GM23248 (cell line): ENCODE measurements at regions not wholly inside any gene's neighbourhood (a gene's known extent, or its start where the extent isn't known, plus 50 kb on each side); places are given as distances from the start of the nearest gene placed in this dataset.

ENCODE experiments used
- DNase-seq: peaks from one replicate; pipeline ENCODE4 v3.0.0-alpha.2; 2015
- H2AFZ ChIP-seq: fragments of 200-600 bp; sonication (generic); 2 replicates; pipeline ENCODE4 v1.6.1; 2016; ENCODE audit warnings: antibody characterized with exemption
- H3F3A ChIP-seq: fragments of 200-600 bp; sonication (generic); 2 replicates; pipeline ENCODE4 v1.6.1; 2016; ENCODE audit warnings: mild to moderate bottlenecking, antibody characterized with exemption, mixed run types; ENCODE audit not compliant: insufficient read depth
- H3K27ac ChIP-seq: fragments of 200-600 bp; sonication (generic); 2 replicates; pipeline ENCODE4 v1.5.1; 2016; ENCODE audit warnings: mild to moderate bottlenecking
- H3K27me3 ChIP-seq: fragments of 200-600 bp; sonication (generic); replicated peaks from 2 replicates; pipeline ENCODE4 v1.6.1; 2016; ENCODE audit warnings: mild to moderate bottlenecking; ENCODE audit not compliant: insufficient read depth
- H3K36me3 ChIP-seq: fragments of 200-600 bp; sonication (generic); 2 replicates; pipeline ENCODE4 v1.6.1; 2016; ENCODE audit warnings: low read depth, mild to moderate bottlenecking
- H3K4me1 ChIP-seq: fragments of 200-600 bp; sonication (generic); 2 replicates; pipeline ENCODE4 v1.6.1; 2016; ENCODE audit warnings: mild to moderate bottlenecking; ENCODE audit not compliant: insufficient read depth
- H3K4me2 ChIP-seq: fragments of 200-600 bp; sonication (generic); one replicate; pipeline ENCODE4 v1.6.1; 2016; ENCODE audit warnings: mild to moderate bottlenecking; ENCODE audit not compliant: unreplicated experiment
- H3K4me3 ChIP-seq: fragments of 200-600 bp; sonication (generic); 2 replicates; pipeline ENCODE4 v1.5.1; 2016; ENCODE audit warnings: mild to moderate bottlenecking
- H3K79me2 ChIP-seq: fragments of 200-600 bp; sonication (generic); 2 replicates; pipeline ENCODE4 v1.6.1; 2016; ENCODE audit warnings: mild to moderate bottlenecking; ENCODE audit not compliant: insufficient read depth
- H3K9ac ChIP-seq: fragments of 200-600 bp; sonication (generic); 2 replicates; pipeline ENCODE4 v1.6.1; 2016; ENCODE audit warnings: mild to moderate bottlenecking
- H3K9me2 ChIP-seq: fragments of 200-600 bp; sonication (generic); 2 replicates; pipeline ENCODE4 v1.6.1; 2016; ENCODE audit warnings: mixed run types, mild to moderate bottlenecking, moderate library complexity; ENCODE audit not compliant: insufficient read depth
- H3K9me3 ChIP-seq: fragments of 200-600 bp; sonication (generic); one replicate; pipeline ENCODE4 v1.6.1; 2017; ENCODE audit warnings: low read depth
- H4K20me1 ChIP-seq: fragments of 200-600 bp; sonication (generic); 2 replicates; pipeline ENCODE4 v1.6.0; 2016; ENCODE audit not compliant: insufficient read depth
- EZH2 ChIP-seq: fragments of 200-600 bp; sonication (generic); IDR thresholded peaks from 2 replicates; pipeline ENCODE4 v1.6.1; 2018; ENCODE audit warnings: antibody characterized with exemption, mild to moderate bottlenecking; ENCODE audit not compliant: insufficient read depth, poor library complexity, severe bottlenecking
- EZH2phosphoT487 ChIP-seq: fragments of 200-600 bp; sonication (generic); IDR thresholded peaks from 2 replicates; pipeline ENCODE4 v1.6.1; 2018; ENCODE audit warnings: antibody characterized with exemption, moderate library complexity, mild to moderate bottlenecking, low read depth; ENCODE audit not compliant: insufficient read depth
- WGBS, 2 experiments: methylation state at CpG; one replicate each; pipeline ENCODE4 v1.1.6; 2015 to 2017; ENCODE audit warnings: low lambda C conversion rate in 2 of 2, low coverage in 1 of 2; ENCODE audit errors: missing lambda C conversion rate in 2 of 2; 5-methylcytosine and 5-hydroxymethylcytosine counted together
- in situ Hi-C: fragments of 300-500 bp; cut with MboI; formaldehyde crosslinking; loops from 2 replicates; pipeline ENCODE4 v1.15.0; 2020

- no peaks in the 10 kb centered on the region for H3K36me3 ChIP-seq
- no peaks in the 10 kb centered on the region for H4K20me1 ChIP-seq
- no peaks in the 10 kb centered on the region for H3K9me2 ChIP-seq
- no peaks in the 10 kb centered on the region for H3K79me2 ChIP-seq
- in situ Hi-C loops = no loop called here
- no peak for TF ChIP-seq EZH2
- no peak for TF ChIP-seq EZH2phosphoT487
- 81 to 82% methylated on average over 3 of the region's 3 CpGs for WGBS, 2 experiments
- no peak overlapping the region for H3K4me3 ChIP-seq
- H3K27ac ChIP-seq = no peak overlapping the region
- DNase-seq = no peak
- H3K27me3 ChIP-seq = peaks cover 5% of the 10 kb centered on the region
- H3K9me3 ChIP-seq = no peaks in the 10 kb centered on the region
- no peak overlapping the region for H2AFZ ChIP-seq
- no peak overlapping the region for H3K9ac ChIP-seq
- no peak overlapping the region for H3K4me2 ChIP-seq
- no peaks in the 10 kb centered on the region for H3F3A ChIP-seq
- H3K4me1 ChIP-seq = no peaks in the 10 kb centered on the region
Observed at GRCh38 chr6:106789428-106790148, 160.2 kb downstream of the QRSL1 start.

- Histone ChIP-seq H3K27ac (no peak overlapping the region), H3K4me1 (no peaks in the 10 kb centered on the region), H3K27me3 (peaks cover 5% of the 10 kb centered on the region), H2AFZ (no peak overlapping the region), H3F3A (no peaks in the 10 kb centered on the region), H3K4me2 (no peak overlapping the region), H3K9me3 (no peaks in the 10 kb centered on the region), H3K4me3 (no peak overlapping the region), H3K79me2 (no peaks in the 10 kb centered on the region), H4K20me1 (no peaks in the 10 kb centered on the region), H3K9ac (no peak overlapping the region), H3K9me2 (no peaks in the 10 kb centered on the region), H3K36me3 (no peaks in the 10 kb centered on the region)
- no peak for TF ChIP-seq EZH2
- TF ChIP-seq EZH2phosphoT487 = no peak
- in situ Hi-C loops = no loop called here
- DNase-seq = no peak
- 24 to 26% methylated on average over 2 of the region's 2 CpGs for WGBS, 2 experiments
Observed at GRCh38 chr6:106788761-106789160, 159.4 kb downstream of the QRSL1 start.

- H3K4me3 ChIP-seq = no peak overlapping the region
- no peak overlapping the region for H3K4me2 ChIP-seq
- H3K27ac ChIP-seq = no peak overlapping the region
- H3K79me2 ChIP-seq = no peaks in the 10 kb centered on the region
- in situ Hi-C loops = no loop called here
- TF ChIP-seq EZH2phosphoT487 = no peak
- TF ChIP-seq EZH2 = no peak
- no peak overlapping the region for H2AFZ ChIP-seq
- H4K20me1 ChIP-seq = no peaks in the 10 kb centered on the region
- H3K9ac ChIP-seq = no peak overlapping the region
- no peak for DNase-seq
- WGBS, 2 experiments = 52 to 63% methylated on average over 11 of the region's 11 CpGs
- peaks cover 5% of the 10 kb centered on the region; the same call in 1 of the 2 replicates for H3K27me3 ChIP-seq
- no peaks in the 10 kb centered on the region for H3K4me1 ChIP-seq
- no peaks in the 10 kb centered on the region for H3K9me3 ChIP-seq
- H3F3A ChIP-seq = no peaks in the 10 kb centered on the region
- H3K36me3 ChIP-seq = no peaks in the 10 kb centered on the region
- H3K9me2 ChIP-seq = no peaks in the 10 kb centered on the region
Observed at GRCh38 chr6:106787327-106788196, 158.2 kb downstream of the QRSL1 start.

- no peak overlapping the region for H2AFZ ChIP-seq
- 35 to 44% methylated on average over 4 of the region's 4 CpGs for WGBS, 2 experiments
- no peaks in the 10 kb centered on the region for H3K9me3 ChIP-seq
- H3K9ac ChIP-seq = no peak overlapping the region
- H3K27ac ChIP-seq = no peak overlapping the region
- DNase-seq = no peak
- no peaks in the 10 kb centered on the region for H3K36me3 ChIP-seq
- no peak overlapping the region for H3K4me2 ChIP-seq
- TF ChIP-seq EZH2 (no peak), EZH2phosphoT487 (no peak)
- no peak overlapping the region for H3K4me3 ChIP-seq
- in situ Hi-C loops = no loop called here
- H4K20me1 ChIP-seq = no peaks in the 10 kb centered on the region
- peaks cover 5% of the 10 kb centered on the region; the same call in 1 of the 2 replicates for H3K27me3 ChIP-seq
- H3K9me2 ChIP-seq = no peaks in the 10 kb centered on the region
- H3F3A ChIP-seq = no peaks in the 10 kb centered on the region
- no peaks in the 10 kb centered on the region for H3K4me1 ChIP-seq
- H3K79me2 ChIP-seq = no peaks in the 10 kb centered on the region
Observed at GRCh38 chr6:106785298-106785697, 155.9 kb downstream of the QRSL1 start.
